Neural cell (in vitro differentiated cells): ENCODE measurements at regions not wholly inside any gene's neighbourhood (a gene's known extent, or its start where the extent isn't known, plus 50 kb on each side); places are given as distances from the start of the nearest gene placed in this dataset.

Experiments used
- CTCF ChIP-seq: fragments of 450-650 bp; IDR thresholded peaks from 2 replicates; pipeline ENCODE4 v1.5.1; 2014; ENCODE audit warnings: antibody characterized with exemption, mild to moderate bottlenecking, moderate library complexity; ENCODE audit not compliant: poor library complexity, severe bottlenecking
- EP300 ChIP-seq: fragments of 450-650 bp; conservative IDR thresholded peaks from 2 replicates; pipeline ENCODE4 v1.6.1; 2014; ENCODE audit warnings: antibody characterized with exemption, mild to moderate bottlenecking, moderate library complexity; ENCODE audit not compliant: poor library complexity, severe bottlenecking
- EZH2 ChIP-seq: fragments of 200-600, 300-800 bp; shearing (Covaris generic), sonication (generic); IDR thresholded peaks from 2 replicates; pipeline ENCODE4 v1.6.1; 2014; ENCODE audit warnings: antibody characterized with exemption, low read length, borderline replicate concordance, mild to moderate bottlenecking; ENCODE audit not compliant: insufficient read depth, poor library complexity, severe bottlenecking
- MXI1 ChIP-seq: fragments of 450-650 bp; conservative IDR thresholded peaks from 2 replicates; pipeline ENCODE4 v1.6.1; 2014; ENCODE audit warnings: antibody characterized with exemption, mild to moderate bottlenecking; ENCODE audit not compliant: poor library complexity, severe bottlenecking
- POLR2AphosphoS5 ChIP-seq: IDR thresholded peaks from 2 replicates; pipeline ENCODE4 v1.6.1; 2012
- RAD21 ChIP-seq: fragments of 450-650 bp; conservative IDR thresholded peaks from 2 replicates; pipeline ENCODE4 v1.6.1; 2014; ENCODE audit warnings: antibody characterized with exemption, mild to moderate bottlenecking, moderate library complexity
- REST ChIP-seq: IDR thresholded peaks from 2 replicates; pipeline ENCODE4 v1.6.1; 2012; ENCODE audit warnings: borderline replicate concordance
- SMC3 ChIP-seq: fragments of 450-650 bp; conservative IDR thresholded peaks from 2 replicates; pipeline ENCODE4 v1.6.1; 2014; ENCODE audit warnings: antibody characterized with exemption, mild to moderate bottlenecking, moderate library complexity; ENCODE audit not compliant: poor library complexity
- TAF1 ChIP-seq: IDR thresholded peaks from 2 replicates; pipeline ENCODE4 v1.6.1; 2012; ENCODE audit warnings: low read depth

GRCh38 chr3:40864915-40865314 lies 334.4 kb upstream of the CTNNB1 start:
- TF ChIP-seq CTCF (no peak), EP300 (no peak), POLR2AphosphoS5 (no peak), TAF1 (no peak), REST (no peak), EZH2 (no peak), MXI1 (no peak), SMC3 (no peak), RAD21 (no peak)
